ENCODE measurements at regions not wholly inside any gene's neighbourhood (a gene's known extent, or its start where the extent isn't known, plus 50 kb on each side); places are given as distances from the start of the nearest gene placed in this dataset.
"Not testable (repeated sequence)": the region's sequence is repeated elsewhere in the genome, so short reads cannot be mapped to it uniquely, and the experiment has no call there.

- no peak overlapping the region for H3K4me3 ChIP-seq (ENCODE audit: low read length)
- H3K79me2 ChIP-seq (ENCODE audit: control insufficient read depth, low read length) = no peaks in the 10 kb centered on the region
These were observed 86.7 kb upstream of the PAM start for GRCh38 chr5:102668220-102668932.

GRCh38 chr5:102670224-102670836, 84.8 kb upstream of the PAM start:
- Histone ChIP-seq H3K79me2 (ENCODE audit: control insufficient read depth, low read length) (no peaks in the 10 kb centered on the region), H3K9me3 (ENCODE audit: control insufficient read depth, insufficient read depth, low read length) (no peaks in the 10 kb centered on the region; the same call in 1 of the 2 replicates), H3K4me3 (ENCODE audit: low read length) (no peak overlapping the region), H3K4me2 (ENCODE audit: low read length) (no peak overlapping the region), H3K9me2 (replicated peaks; ENCODE audit: control insufficient read depth, low read length) (no peaks in the 10 kb centered on the region), H3K27ac (ENCODE audit: low read depth, low read length) (no peak overlapping the region), H3F3A (ENCODE audit: control insufficient read depth, insufficient read depth) (no peaks in the 10 kb centered on the region), H3K36me3 (ENCODE audit: control insufficient read depth, low read length) (no peaks in the 10 kb centered on the region), H3K4me1 (ENCODE audit: control insufficient read depth, low read length) (no peaks in the 10 kb centered on the region), H3K27me3 (ENCODE audit: control insufficient read depth, low read length) (no peaks in the 10 kb centered on the region), H4K20me1 (ENCODE audit: control insufficient read depth, insufficient read depth, low read depth, low read length) (no peaks in the 10 kb centered on the region)
- TF ChIP-seq CTCF (IDR thresholded peaks at IDR 0.05; ENCODE audit: low read depth, low read length, poor library complexity, severe bottlenecking) = peak; percentile 45
- TF ChIP-seq EZH2phosphoT487 (IDR thresholded peaks at IDR 0.05; ENCODE audit: borderline replicate concordance, low read length) = no peak

More at GRCh38 chr5:102668220-102668932, 86.7 kb upstream of the PAM start:
- Histone ChIP-seq H3K9me3 (ENCODE audit: control insufficient read depth, insufficient read depth, low read length) (no peaks in the 10 kb centered on the region; the same call in 1 of the 2 replicates), H3K4me1 (ENCODE audit: control insufficient read depth, low read length) (no peaks in the 10 kb centered on the region), H3K9me2 (replicated peaks; ENCODE audit: control insufficient read depth, low read length) (no peaks in the 10 kb centered on the region), H3K27ac (ENCODE audit: low read depth, low read length) (no peak overlapping the region), H3K27me3 (ENCODE audit: control insufficient read depth, low read length) (no peaks in the 10 kb centered on the region), H3F3A (ENCODE audit: control insufficient read depth, insufficient read depth) (no peaks in the 10 kb centered on the region), H4K20me1 (ENCODE audit: control insufficient read depth, insufficient read depth, low read depth, low read length) (no peaks in the 10 kb centered on the region), H3K4me2 (ENCODE audit: low read length) (no peak overlapping the region), H3K36me3 (ENCODE audit: control insufficient read depth, low read length) (no peaks in the 10 kb centered on the region)
- TF ChIP-seq CTCF (IDR thresholded peaks at IDR 0.05; ENCODE audit: low read depth, low read length, poor library complexity, severe bottlenecking) (no peak), EZH2phosphoT487 (IDR thresholded peaks at IDR 0.05; ENCODE audit: borderline replicate concordance, low read length) (no peak)

- H3K9me3 ChIP-seq (ENCODE audit: control insufficient read depth, insufficient read depth, low read length); H3K4me1 ChIP-seq (ENCODE audit: control insufficient read depth, low read length); H3K79me2 ChIP-seq (ENCODE audit: control insufficient read depth, low read length); H3K4me2 ChIP-seq (ENCODE audit: low read length); H3K9me2 ChIP-seq (replicated peaks; ENCODE audit: control insufficient read depth, low read length); H4K20me1 ChIP-seq (ENCODE audit: control insufficient read depth, insufficient read depth, low read depth, low read length); H3K27me3 ChIP-seq (ENCODE audit: control insufficient read depth, low read length); H3K36me3 ChIP-seq (ENCODE audit: control insufficient read depth, low read length); H3K27ac ChIP-seq (ENCODE audit: low read depth, low read length); H3K4me3 ChIP-seq (ENCODE audit: low read length); H3F3A ChIP-seq (ENCODE audit: control insufficient read depth, insufficient read depth): not testable (repeated sequence)
These were observed 83.9 kb upstream of the PAM start for GRCh38 chr5:102671033-102671734.
